ENCODE measurements at regions not wholly inside any gene's neighbourhood (a gene's known extent, or its start where the extent isn't known, plus 50 kb on each side); places are given as distances from the start of the nearest gene placed in this dataset.

DNA sequence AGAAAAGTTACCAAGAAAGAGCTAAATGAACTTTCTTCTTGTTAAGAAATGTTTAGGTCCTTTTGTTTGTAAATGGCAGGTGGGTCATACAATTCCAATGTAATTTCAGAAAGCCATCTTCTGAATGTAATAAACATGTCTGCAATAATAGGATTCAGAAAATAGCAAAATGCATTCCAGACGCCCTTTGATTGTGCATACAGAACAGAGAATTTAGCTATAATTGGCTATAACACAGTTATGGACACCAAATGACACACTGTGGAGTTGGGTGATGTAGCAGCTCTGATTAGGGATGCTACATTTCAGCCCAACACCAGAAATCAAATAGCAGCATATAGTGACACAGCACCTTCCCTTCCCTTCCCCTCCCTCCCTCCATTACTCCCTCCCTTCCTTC, 240.8 kb downstream of the SNX10 start:
- no peak for DNase-seq (ENCODE audit: low spot score)
- TF ChIP-seq, protein P1, sequence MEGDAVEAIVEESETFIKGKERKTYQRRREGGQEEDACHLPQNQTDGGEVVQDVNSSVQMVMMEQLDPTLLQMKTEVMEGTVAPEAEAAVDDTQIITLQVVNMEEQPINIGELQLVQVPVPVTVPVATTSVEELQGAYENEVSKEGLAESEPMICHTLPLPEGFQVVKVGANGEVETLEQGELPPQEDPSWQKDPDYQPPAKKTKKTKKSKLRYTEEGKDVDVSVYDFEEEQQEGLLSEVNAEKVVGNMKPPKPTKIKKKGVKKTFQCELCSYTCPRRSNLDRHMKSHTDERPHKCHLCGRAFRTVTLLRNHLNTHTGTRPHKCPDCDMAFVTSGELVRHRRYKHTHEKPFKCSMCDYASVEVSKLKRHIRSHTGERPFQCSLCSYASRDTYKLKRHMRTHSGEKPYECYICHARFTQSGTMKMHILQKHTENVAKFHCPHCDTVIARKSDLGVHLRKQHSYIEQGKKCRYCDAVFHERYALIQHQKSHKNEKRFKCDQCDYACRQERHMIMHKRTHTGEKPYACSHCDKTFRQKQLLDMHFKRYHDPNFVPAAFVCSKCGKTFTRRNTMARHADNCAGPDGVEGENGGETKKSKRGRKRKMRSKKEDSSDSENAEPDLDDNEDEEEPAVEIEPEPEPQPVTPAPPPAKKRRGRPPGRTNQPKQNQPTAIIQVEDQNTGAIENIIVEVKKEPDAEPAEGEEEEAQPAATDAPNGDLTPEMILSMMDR (IDR thresholded peaks at IDR 0.05; ENCODE audit: extremely low read depth, missing control alignments) = no peak

DNA sequence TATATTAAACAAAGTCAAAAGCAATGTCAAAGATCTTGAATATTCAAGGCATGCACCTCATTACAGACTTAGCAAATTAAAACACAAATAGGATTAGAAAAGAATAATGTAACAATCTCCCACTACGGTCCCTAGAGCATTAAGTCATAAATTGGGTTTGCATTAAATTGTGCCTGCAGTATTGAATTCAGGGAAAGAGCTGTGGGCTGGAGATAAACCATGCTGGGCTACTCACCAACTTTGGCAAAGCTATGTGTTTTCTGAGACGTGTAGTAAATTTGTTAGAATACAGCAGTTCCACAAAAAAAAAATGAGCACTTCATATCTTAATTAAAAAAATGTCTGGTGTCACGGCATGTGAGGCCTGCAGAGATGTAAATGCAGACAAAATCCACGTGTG, 241.6 kb downstream of the SNX10 start:
- TF ChIP-seq, protein P1 (IDR thresholded peaks at IDR 0.05; ENCODE audit: extremely low read depth, missing control alignments) = no peak
- DNase-seq (ENCODE audit: low spot score) = no peak

DNA sequence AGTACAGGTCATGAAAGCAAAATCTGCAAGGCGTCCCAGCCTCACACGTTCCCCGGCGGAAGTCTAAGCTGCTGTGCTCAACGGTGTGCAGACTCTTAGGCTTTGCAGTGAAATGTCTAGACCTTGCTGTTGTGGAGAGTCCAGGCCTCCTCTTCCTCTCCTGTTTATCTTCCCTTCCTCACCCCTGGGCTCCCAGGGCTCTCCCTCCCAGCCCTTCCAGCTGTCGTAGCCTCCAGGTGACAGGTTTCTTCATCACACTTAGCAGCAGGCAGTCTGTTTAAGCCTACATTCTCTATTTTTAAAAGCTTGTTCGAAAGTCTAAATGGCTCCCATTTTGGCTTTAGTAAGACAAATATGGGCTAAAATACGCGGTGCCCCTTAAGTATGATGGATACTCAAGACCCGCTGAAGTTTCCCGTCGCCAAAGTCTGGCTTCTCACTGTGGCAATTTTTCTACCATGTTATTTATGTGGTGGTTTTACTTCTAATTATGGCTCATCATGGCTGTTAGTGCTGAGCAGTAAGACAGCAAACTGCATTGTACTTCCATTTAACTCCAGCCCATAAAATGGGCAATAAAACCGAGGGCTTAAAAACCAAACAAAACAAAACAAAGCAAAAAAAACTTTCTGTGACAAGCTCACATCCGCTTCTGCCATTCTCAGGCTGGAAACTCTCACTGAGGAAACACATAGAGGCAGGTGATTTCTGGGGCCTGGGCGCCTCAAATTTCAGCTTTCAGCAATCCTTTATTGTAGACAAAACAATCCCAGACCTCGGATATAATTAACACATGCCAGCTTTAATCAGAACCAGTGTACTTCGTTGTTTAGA, 243.2 kb downstream of the SNX10 start:
- TF ChIP-seq, protein P1 (IDR thresholded peaks at IDR 0.05; ENCODE audit: extremely low read depth, missing control alignments) = no peak

DNA sequence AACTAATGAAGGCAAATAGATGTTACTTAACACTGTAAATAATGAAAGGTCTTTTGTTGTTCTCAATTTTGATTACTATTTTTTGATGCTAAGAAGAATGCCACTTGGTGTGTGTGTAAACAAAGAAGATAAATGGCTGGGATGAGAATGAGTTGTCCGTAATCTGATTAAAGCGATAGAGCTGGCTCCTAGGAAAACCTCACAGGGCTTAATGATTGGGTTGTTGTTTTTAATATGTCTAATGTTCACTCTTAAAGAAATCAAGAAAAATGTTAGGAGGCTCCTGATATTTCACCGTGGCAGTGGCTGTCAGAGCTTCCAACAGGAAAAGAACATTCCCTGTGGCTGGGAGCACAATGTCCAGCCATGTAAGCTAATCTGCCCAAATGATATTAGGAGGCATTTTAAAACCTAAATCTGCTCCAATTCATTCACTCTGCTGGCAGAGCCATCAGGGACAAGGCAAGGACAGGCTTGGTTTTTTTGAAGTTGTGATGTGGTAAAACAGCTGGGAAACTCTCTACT, 243.9 kb downstream of the SNX10 start:
- DNase-seq (ENCODE audit: low spot score) = no peak
- TF ChIP-seq, protein P1 (IDR thresholded peaks at IDR 0.05; ENCODE audit: extremely low read depth, missing control alignments) = no peak

More for the DNA sequence above, 243.2 kb downstream of the SNX10 start:
- DNase-seq (ENCODE audit: low spot score) = no peak

DNA sequence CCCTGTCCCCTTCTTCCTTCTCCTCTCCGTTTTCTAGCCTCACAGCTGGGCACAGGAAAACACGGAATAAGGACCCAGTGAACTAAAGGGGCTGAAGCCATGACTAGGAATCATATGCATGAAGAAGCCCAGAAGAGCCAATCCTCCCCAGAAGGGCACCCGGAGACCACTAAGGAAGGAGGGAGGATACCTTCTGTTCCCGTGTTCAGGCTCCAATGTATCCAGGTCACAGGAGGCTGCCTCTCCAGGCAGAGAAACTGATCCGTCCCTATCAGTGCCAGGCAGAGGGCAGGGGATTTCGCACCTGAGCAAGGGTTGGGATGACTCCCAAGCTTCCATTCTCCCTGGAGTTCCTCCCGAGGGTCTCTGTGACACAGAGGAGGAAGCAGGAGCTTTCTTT, 246.6 kb downstream of the SNX10 start:
- DNase-seq (ENCODE audit: low spot score) = no peak
- TF ChIP-seq, protein P1 (IDR thresholded peaks at IDR 0.05; ENCODE audit: extremely low read depth, missing control alignments) = no peak

DNA sequence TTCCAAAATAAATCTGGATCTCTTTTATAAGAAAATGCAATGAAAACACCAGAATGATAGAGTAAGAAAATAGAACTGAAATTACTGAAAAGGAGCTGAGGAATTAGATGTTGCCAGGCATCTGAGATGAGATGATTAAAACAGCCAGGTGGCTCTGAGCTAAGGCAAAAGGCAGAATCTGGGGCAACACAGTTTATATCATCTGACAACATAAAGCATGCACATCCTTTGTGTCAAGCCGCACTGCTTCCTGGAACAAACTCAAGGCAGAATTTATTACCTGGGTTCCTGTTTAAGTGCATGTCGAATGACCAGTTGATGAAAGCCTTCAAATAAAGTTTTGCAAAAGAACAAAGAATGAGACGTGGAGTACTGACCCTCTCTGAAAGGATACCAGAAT, 247.0 kb downstream of the SNX10 start:
- no peak for DNase-seq (ENCODE audit: low spot score)
- TF ChIP-seq, protein P1 (IDR thresholded peaks at IDR 0.05; ENCODE audit: extremely low read depth, missing control alignments) = no peak

DNA sequence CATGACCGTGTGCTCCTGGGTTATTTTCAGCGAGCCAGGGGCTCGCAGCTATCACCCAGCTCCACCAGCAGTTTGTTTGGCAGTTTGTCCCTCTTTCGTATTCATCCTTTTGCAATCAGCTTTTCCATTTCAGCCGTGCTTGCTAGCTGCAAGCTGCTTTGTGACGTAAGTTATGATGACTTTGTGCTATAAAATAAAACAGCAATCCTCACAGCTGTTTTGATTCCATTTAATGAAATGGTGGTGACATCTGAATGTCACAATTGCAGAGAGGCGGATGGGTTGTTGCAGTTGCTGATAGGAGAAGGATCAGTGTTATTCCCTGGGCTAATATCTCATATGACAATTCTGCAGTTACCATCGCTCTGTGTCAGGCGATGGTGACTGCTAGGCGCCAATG, 251.7 kb downstream of the SNX10 start:
- DNase-seq (ENCODE audit: low spot score) = no peak
- TF ChIP-seq, protein P1 (IDR thresholded peaks at IDR 0.05; ENCODE audit: extremely low read depth, missing control alignments) = no peak
